SK-N-SH treated with all-trans-retinoic acid at 6 μM for 48 hours (cell line): ENCODE measurements at regions not wholly inside any gene's neighbourhood (a gene's known extent, or its start where the extent isn't known, plus 50 kb on each side); places are given as distances from the start of the nearest gene placed in this dataset.

Experiments used
- ATAC-seq: fragments of 200-7000 bp; cut with Tn5 transposase; 3 replicates; pipeline ENCODE4 v1.9.1; 2020; ENCODE audit warnings: mild to moderate bottlenecking, moderate library complexity
- ARNTL ChIP-seq: fragments of 450-650 bp; formaldehyde crosslinking; IDR thresholded peaks from 2 replicates; pipeline ENCODE4 v1.5.0; 2020; ENCODE audit warnings: low read depth, mild to moderate bottlenecking, moderate library complexity, borderline replicate concordance
- BACH2 ChIP-seq: fragments of 250-450 bp; sonication (Bioruptor Pico); IDR thresholded peaks from 2 replicates; pipeline ENCODE4 v1.9.0; 2021; ENCODE audit warnings: mild to moderate bottlenecking, borderline replicate concordance
- CSDC2 ChIP-seq: fragments of 250-450 bp; sonication (Bioruptor Pico); IDR thresholded peaks from 2 replicates; pipeline ENCODE4 v1.5.0; 2020; ENCODE audit warnings: mild to moderate bottlenecking, moderate library complexity
- CSRNP3 ChIP-seq: fragments of 250-450 bp; sonication (Bioruptor Pico); IDR thresholded peaks from 2 replicates; pipeline ENCODE4 v1.5.1; 2021; ENCODE audit warnings: mild to moderate bottlenecking, moderate library complexity
- ESRRG ChIP-seq: fragments of 250-450 bp; sonication (Bioruptor Pico); IDR thresholded peaks from 2 replicates; pipeline ENCODE4 v1.6.1; 2021; ENCODE audit warnings: mild to moderate bottlenecking
- GLIS3 ChIP-seq: fragments of 250-450 bp; sonication (Bioruptor Pico); IDR thresholded peaks from 2 replicates; pipeline ENCODE4 v1.5.0; 2020; ENCODE audit warnings: mild to moderate bottlenecking, moderate library complexity
- ISL1 ChIP-seq: fragments of 250-450 bp; sonication (Bioruptor Pico); IDR thresholded peaks from 2 replicates; pipeline ENCODE4 v2.1.2; 2022; ENCODE audit warnings: mild to moderate bottlenecking, moderate library complexity
- OSR1 ChIP-seq: fragments of 250-450 bp; sonication (Bioruptor Pico); IDR thresholded peaks from 2 replicates; pipeline ENCODE4 v1.8.0; 2022; ENCODE audit warnings: moderate library complexity, mild to moderate bottlenecking, inconsistent platforms
- PPARA ChIP-seq: fragments of 250-450 bp; sonication (Bioruptor Pico); IDR thresholded peaks from 2 replicates; pipeline ENCODE4 v1.5.0; 2020; ENCODE audit warnings: mild to moderate bottlenecking, borderline replicate concordance
- RARB ChIP-seq: fragments of 250-450 bp; sonication (Bioruptor Pico); IDR thresholded peaks from 2 replicates; pipeline ENCODE4 v1.8.0; 2021; ENCODE audit warnings: mild to moderate bottlenecking, moderate library complexity
- SNAI2 ChIP-seq: fragments of 250-450 bp; sonication (Bioruptor Pico); IDR thresholded peaks from 2 replicates; pipeline ENCODE4 v1.5.0; 2020; ENCODE audit warnings: mild to moderate bottlenecking, moderate library complexity
- TCF4 ChIP-seq: fragments of 250-450 bp; sonication (Bioruptor Pico); IDR thresholded peaks from 2 replicates; pipeline ENCODE4 v1.8.0; 2021; ENCODE audit warnings: mild to moderate bottlenecking, moderate library complexity, borderline replicate concordance
- TOX ChIP-seq: fragments of 250-450 bp; sonication (Bioruptor Pico); IDR thresholded peaks from 2 replicates; pipeline ENCODE4 v1.8.0; 2021; ENCODE audit warnings: mild to moderate bottlenecking, moderate library complexity, borderline replicate concordance
- ZC3H10 ChIP-seq: fragments of 250-450 bp; sonication (Bioruptor Pico); IDR thresholded peaks from 2 replicates; pipeline ENCODE4 v1.5.1; 2021; ENCODE audit warnings: mild to moderate bottlenecking, moderate library complexity
- ZFP3 ChIP-seq: fragments of 250-450 bp; sonication (Bioruptor Pico); IDR thresholded peaks from 2 replicates; pipeline ENCODE4 v1.5.0; 2020; ENCODE audit warnings: mild to moderate bottlenecking, moderate library complexity
- ZFP30 ChIP-seq: fragments of 450-650 bp; formaldehyde crosslinking; IDR thresholded peaks from 2 replicates; pipeline ENCODE4 v1.5.0; 2022; ENCODE audit warnings: mild to moderate bottlenecking, moderate library complexity
- ZNF565 ChIP-seq: fragments of 450-650 bp; formaldehyde crosslinking; conservative IDR thresholded peaks from 2 replicates; pipeline ENCODE4 v1.5.0; 2020; ENCODE audit warnings: low read depth, mild to moderate bottlenecking, moderate library complexity
- ZNF70 ChIP-seq: fragments of 450-650 bp; formaldehyde crosslinking; IDR thresholded peaks from 2 replicates; pipeline ENCODE4 v1.5.0; 2020; ENCODE audit warnings: mild to moderate bottlenecking, moderate library complexity
- ZNF8 ChIP-seq: fragments of 450-650 bp; formaldehyde crosslinking; IDR thresholded peaks from 2 replicates; pipeline ENCODE4 v1.5.0; 2020; ENCODE audit warnings: mild to moderate bottlenecking, moderate library complexity
- TF ChIP-seq, protein P1 (sequence below): fragments of 250-450 bp; sonication (Bioruptor Pico); IDR thresholded peaks from 2 replicates; pipeline ENCODE4 v1.5.1; 2020; ENCODE audit warnings: low read depth, mild to moderate bottlenecking, moderate library complexity
- TF ChIP-seq, protein P2 (sequence below): fragments of 250-450 bp; sonication (Bioruptor Pico); IDR thresholded peaks from 2 replicates; pipeline ENCODE4 v1.8.0; 2020; ENCODE audit warnings: mild to moderate bottlenecking, moderate library complexity, borderline replicate concordance
- TF ChIP-seq, protein P3 (sequence below): fragments of 250-450 bp; sonication (Bioruptor Pico); IDR thresholded peaks from 2 replicates; pipeline ENCODE4 v1.8.0; 2021; ENCODE audit warnings: low read depth, mild to moderate bottlenecking, moderate library complexity, borderline replicate concordance

DNA sequence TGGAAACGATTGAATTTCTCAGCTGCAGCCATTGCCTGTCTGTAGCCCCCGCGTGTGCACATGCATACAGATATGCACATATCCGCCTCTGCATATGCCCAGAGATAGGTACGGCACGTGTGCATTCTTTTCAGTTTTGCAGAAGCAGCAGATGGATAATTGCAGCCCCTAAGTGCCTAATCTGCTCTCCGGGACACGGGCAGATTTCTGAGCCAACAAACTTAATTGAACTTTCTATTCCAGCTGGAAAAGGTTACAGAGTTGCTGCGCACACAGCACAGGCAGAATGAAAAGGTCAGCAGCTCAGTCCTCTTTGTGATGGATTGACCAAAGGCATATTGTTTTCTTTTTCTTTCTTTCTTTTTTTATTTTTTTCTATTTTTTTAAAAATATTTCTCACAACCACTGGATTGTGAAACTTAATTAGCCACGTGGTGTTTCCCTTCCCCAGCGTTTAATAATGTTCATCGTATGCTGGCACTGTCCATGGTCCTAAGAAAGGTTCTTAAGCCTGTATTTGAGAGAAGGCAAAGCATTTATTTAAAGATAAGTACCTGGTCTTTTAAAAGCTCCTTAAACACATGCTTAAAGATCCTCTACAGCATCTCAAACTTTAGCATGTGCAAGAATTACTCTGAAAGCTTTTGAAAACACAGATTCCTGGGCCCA is 270.2 kb upstream of the BRINP1 start:
- ATAC-seq, result no peak
- TF ChIP-seq, protein P1, sequence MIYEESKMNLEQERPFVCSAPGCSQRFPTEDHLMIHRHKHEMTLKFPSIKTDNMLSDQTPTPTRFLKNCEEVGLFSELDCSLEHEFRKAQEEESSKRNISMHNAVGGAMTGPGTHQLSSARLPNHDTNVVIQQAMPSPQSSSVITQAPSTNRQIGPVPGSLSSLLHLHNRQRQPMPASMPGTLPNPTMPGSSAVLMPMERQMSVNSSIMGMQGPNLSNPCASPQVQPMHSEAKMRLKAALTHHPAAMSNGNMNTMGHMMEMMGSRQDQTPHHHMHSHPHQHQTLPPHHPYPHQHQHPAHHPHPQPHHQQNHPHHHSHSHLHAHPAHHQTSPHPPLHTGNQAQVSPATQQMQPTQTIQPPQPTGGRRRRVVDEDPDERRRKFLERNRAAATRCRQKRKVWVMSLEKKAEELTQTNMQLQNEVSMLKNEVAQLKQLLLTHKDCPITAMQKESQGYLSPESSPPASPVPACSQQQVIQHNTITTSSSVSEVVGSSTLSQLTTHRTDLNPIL (CRISPR knock-in tag), result no peak
- TF ChIP-seq ISL1 (CRISPR knock-in tag) (no peak), BACH2 (no peak), ESRRG (CRISPR knock-in tag) (no peak), TOX (CRISPR knock-in tag) (no peak), CSDC2 (CRISPR knock-in tag) (no peak), ZNF8 (CRISPR knock-in tag) (no peak), ZFP30 (CRISPR knock-in tag) (no peak)

GRCh38 chr9:119634006-119634405 is 264.8 kb upstream of the BRINP1 start:
- TF ChIP-seq CSRNP3 (CRISPR knock-in tag) (no peak), ESRRG (CRISPR knock-in tag) (no peak), ISL1 (CRISPR knock-in tag) (no peak), BACH2 (no peak), ZNF70 (CRISPR knock-in tag) (no peak), CSDC2 (CRISPR knock-in tag) (no peak), OSR1 (CRISPR knock-in tag) (no peak), PPARA (CRISPR knock-in tag) (no peak), ZNF565 (CRISPR knock-in tag) (no peak), ZNF8 (CRISPR knock-in tag) (no peak), GLIS3 (CRISPR knock-in tag) (no peak), SNAI2 (CRISPR knock-in tag) (no peak), RARB (CRISPR knock-in tag) (no peak), ZFP3 (CRISPR knock-in tag) (no peak), TOX (CRISPR knock-in tag) (no peak), TCF4 (CRISPR knock-in tag) (no peak), ARNTL (no peak), ZFP30 (CRISPR knock-in tag) (no peak)
- TF ChIP-seq, protein P1 (CRISPR knock-in tag), result no peak
- TF ChIP-seq, protein P2, sequence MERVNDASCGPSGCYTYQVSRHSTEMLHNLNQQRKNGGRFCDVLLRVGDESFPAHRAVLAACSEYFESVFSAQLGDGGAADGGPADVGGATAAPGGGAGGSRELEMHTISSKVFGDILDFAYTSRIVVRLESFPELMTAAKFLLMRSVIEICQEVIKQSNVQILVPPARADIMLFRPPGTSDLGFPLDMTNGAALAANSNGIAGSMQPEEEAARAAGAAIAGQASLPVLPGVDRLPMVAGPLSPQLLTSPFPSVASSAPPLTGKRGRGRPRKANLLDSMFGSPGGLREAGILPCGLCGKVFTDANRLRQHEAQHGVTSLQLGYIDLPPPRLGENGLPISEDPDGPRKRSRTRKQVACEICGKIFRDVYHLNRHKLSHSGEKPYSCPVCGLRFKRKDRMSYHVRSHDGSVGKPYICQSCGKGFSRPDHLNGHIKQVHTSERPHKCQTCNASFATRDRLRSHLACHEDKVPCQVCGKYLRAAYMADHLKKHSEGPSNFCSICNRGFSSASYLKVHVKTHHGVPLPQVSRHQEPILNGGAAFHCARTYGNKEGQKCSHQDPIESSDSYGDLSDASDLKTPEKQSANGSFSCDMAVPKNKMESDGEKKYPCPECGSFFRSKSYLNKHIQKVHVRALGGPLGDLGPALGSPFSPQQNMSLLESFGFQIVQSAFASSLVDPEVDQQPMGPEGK (CRISPR knock-in tag), result no peak
- ATAC-seq, result no peak

DNA sequence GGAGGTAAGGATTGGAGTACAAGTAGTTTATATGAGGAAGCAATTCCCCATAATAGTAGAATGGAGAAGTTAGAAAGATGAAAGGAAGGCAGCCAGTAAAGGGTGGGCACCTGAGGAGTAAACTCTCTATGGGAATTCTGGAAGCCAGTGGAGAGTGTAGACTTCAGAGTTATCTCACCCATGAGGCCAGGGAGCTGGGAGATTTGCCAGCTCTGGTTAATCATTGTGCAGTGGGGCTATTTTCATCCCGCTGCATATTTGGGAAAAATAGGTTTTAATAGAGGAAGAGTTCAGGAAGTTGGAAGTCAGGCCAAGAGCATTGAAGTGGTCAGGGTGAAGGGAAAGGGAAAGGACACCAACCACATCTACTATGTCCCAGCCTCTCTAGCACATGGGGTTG is 242.3 kb upstream of the BRINP1 start:
- TF ChIP-seq SNAI2 (CRISPR knock-in tag) (no peak), ISL1 (CRISPR knock-in tag) (no peak), CSDC2 (CRISPR knock-in tag) (no peak), ZNF565 (CRISPR knock-in tag) (no peak), TOX (CRISPR knock-in tag) (no peak), ZFP3 (CRISPR knock-in tag) (no peak), TCF4 (CRISPR knock-in tag) (no peak), ZC3H10 (CRISPR knock-in tag) (no peak), ZNF8 (CRISPR knock-in tag) (no peak), ESRRG (CRISPR knock-in tag) (no peak)
- TF ChIP-seq, protein P3, sequence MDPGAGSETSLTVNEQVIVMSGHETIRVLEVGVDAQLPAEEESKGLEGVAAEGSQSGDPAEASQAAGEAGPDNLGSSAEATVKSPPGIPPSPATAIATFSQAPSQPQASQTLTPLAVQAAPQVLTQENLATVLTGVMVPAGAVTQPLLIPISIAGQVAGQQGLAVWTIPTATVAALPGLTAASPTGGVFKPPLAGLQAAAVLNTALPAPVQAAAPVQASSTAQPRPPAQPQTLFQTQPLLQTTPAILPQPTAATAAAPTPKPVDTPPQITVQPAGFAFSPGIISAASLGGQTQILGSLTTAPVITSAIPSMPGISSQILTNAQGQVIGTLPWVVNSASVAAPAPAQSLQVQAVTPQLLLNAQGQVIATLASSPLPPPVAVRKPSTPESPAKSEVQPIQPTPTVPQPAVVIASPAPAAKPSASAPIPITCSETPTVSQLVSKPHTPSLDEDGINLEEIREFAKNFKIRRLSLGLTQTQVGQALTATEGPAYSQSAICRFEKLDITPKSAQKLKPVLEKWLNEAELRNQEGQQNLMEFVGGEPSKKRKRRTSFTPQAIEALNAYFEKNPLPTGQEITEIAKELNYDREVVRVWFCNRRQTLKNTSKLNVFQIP (CRISPR knock-in tag), result no peak
- ATAC-seq, result no peak
